Amygdala (tissue), 56 donors: ENCODE measurements at regions not wholly inside any gene's neighbourhood (a gene's known extent, or its start where the extent isn't known, plus 50 kb on each side); places are given as distances from the start of the nearest gene placed in this dataset.

Experiments used
- DNase-seq, 56 donors: peaks; one replicate each; lab custom pipeline; 2025; lab: John Stamatoyannopoulos, UW

GRCh38 chr3:22106213-22106896, 355.3 kb upstream of the ZNF385D start:
- no peak for DNase-seq

GRCh38 chr3:22111226-22111625, 360.2 kb upstream of the ZNF385D start:
- DNase-seq: no peak

GRCh38 chr3:22113453-22113852, 362.4 kb upstream of the ZNF385D start:
- no peak for DNase-seq

- DNase-seq: no peak
Measured at GRCh38 chr3:22115581-22115980, 364.6 kb upstream of the ZNF385D start.

- DNase-seq: no peak
Measured at GRCh38 chr3:22117091-22117490, 366.1 kb upstream of the ZNF385D start.

- DNase-seq: no peak
Measured at GRCh38 chr3:22117751-22118346, 366.8 kb upstream of the ZNF385D start.

GRCh38 chr3:22118542-22118941, 367.5 kb upstream of the ZNF385D start:
- no peak for DNase-seq

- no peak for DNase-seq
Measured at GRCh38 chr3:22121068-22121701, 370.2 kb upstream of the ZNF385D start.

GRCh38 chr3:22122567-22122966, 371.6 kb upstream of the ZNF385D start:
- no peak for DNase-seq

- DNase-seq: no peak
Measured at GRCh38 chr3:22129101-22129500, 378.1 kb upstream of the ZNF385D start.

- DNase-seq: no peak
Measured at GRCh38 chr3:22141769-22142168, 390.8 kb upstream of the ZNF385D start.

- no peak for DNase-seq
Measured at GRCh38 chr3:22147161-22147560, 396.2 kb upstream of the ZNF385D start.

- no peak for DNase-seq
Measured at GRCh38 chr3:22156868-22157267, 405.9 kb upstream of the ZNF385D start.

- DNase-seq: no peak
Measured at GRCh38 chr3:22157848-22158247, 406.8 kb upstream of the ZNF385D start.

- no peak for DNase-seq
Measured at GRCh38 chr3:22159004-22159695, 408.1 kb upstream of the ZNF385D start.

GRCh38 chr3:22161315-22161714, 410.3 kb upstream of the ZNF385D start:
- no peak for DNase-seq

GRCh38 chr3:22170370-22170769, 419.4 kb upstream of the ZNF385D start:
- no peak for DNase-seq

GRCh38 chr3:22172964-22173363, 422.0 kb upstream of the ZNF385D start:
- DNase-seq: no peak

GRCh38 chr3:22175947-22176346, 424.9 kb upstream of the ZNF385D start:
- DNase-seq: no peak

GRCh38 chr3:22176911-22177310, 425.9 kb upstream of the ZNF385D start:
- no peak for DNase-seq

- no peak for DNase-seq
Measured at GRCh38 chr3:22189616-22190015, 438.6 kb upstream of the ZNF385D start.
